ENCODE measurements at regions not wholly inside any gene's neighbourhood (a gene's known extent, or its start where the extent isn't known, plus 50 kb on each side); places are given as distances from the start of the nearest gene placed in this dataset.

DNA sequence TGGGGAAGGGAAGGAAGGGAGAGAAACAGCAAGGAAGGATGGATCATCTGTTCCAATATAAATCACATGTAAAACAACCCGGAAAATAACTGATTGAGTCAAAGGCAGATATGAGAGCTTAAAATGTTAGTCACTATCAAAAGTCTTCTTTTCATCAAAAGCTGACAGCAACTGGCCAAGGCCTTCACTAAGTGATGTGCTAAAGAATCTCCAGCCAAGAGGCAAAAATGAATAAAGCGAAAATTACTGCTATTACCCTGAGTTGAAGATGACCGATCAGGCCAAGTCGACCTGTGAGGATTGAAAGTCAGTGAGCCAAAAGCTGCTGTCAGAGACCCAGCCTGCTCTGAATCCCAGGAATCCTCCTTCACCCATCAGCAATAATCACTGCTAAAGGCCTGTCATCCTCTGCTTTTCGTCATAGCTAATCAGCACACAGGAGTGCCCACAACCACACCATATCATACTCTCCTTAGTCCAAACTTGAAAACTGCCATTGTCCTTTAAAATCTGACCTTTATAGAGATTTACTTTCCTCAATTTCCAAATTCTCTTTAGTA is 736.9 kb downstream of the TLE1 start:
- no peak for DNase-seq (ENCODE audit: extremely low read depth in 1 of 2, low read depth in 1 of 2)

DNA sequence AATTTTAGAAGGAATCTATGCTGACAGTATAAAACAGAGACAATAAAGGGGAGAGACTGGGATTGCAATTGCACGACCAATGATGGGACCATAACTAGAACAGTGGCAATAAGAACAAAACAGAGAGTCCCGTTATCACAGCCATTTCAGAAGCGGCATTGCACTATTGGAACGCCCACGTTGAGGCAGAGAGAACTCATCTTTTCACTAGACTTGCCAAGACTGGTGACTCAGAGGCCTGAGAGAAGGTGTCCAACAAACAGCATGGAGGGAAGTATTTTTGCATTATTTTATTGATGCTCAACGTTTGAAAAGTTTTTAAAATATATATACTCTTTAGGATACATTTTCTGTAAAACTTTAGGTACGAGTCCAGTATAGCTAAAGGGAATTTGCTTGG is 737.7 kb downstream of the TLE1 start:
- no peak for DNase-seq (ENCODE audit: extremely low read depth in 1 of 2, low read depth in 1 of 2)

GRCh38 chr9:80948876-80949275 is 740.5 kb downstream of the TLE1 start:
- no peak for DNase-seq (ENCODE audit: extremely low read depth in 1 of 2, low read depth in 1 of 2)

- no peak for DNase-seq (ENCODE audit: extremely low read depth in 1 of 2, low read depth in 1 of 2)
Measured at GRCh38 chr9:80948066-80948465, 741.3 kb downstream of the TLE1 start.

GRCh38 chr9:80946496-80947170 is 742.7 kb downstream of the TLE1 start:
- DNase-seq (ENCODE audit: extremely low read depth in 1 of 2, low read depth in 1 of 2): no peak

GRCh38 chr9:80945436-80945835 is 743.9 kb downstream of the TLE1 start:
- no peak for DNase-seq (ENCODE audit: extremely low read depth in 1 of 2, low read depth in 1 of 2)

- no peak for DNase-seq (ENCODE audit: extremely low read depth in 1 of 2, low read depth in 1 of 2)
Measured at GRCh38 chr9:80937645-80938044, 751.7 kb downstream of the TLE1 start.

GRCh38 chr9:80934095-80934494 is 755.3 kb downstream of the TLE1 start:
- no peak for DNase-seq (ENCODE audit: extremely low read depth in 1 of 2, low read depth in 1 of 2)

DNA sequence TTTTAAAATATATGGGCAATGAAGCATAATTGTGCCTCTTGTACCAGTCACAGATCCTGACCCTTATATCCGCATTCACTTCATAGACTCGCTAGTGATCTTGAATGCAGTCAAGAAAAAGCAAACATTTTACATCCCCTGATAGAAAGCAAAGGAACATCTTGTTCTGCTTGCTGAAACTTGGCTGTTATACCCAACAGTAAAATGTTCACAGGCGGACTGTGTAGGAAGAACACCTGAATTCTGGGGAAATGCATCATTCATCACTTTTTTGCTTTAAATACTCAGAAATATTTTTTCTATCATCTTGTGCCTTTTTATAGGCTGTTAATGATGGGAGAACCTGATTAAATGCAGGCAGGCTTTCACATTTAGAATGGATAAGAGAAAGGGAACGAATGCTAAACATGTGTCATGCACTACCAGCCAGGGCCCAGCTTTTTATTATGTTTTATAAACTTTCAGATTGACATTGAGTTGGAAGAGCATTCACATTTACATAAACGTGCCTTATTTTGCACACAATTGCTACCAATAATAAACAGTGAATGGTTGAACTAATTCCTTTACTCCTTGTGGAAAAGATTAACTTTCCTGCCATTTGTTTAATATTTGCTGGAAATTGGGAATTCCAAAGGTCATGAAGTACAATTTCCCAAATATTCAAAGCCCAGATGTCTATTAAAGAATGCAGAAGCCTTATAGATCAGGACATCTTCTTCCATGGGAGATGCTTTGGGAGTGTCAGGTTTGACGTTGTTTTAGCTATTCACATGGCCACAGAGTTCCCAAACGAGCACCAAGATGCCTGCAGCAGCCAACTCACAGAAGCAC is 756.2 kb downstream of the TLE1 start:
- no peak for DNase-seq (ENCODE audit: extremely low read depth in 1 of 2, low read depth in 1 of 2)

DNA sequence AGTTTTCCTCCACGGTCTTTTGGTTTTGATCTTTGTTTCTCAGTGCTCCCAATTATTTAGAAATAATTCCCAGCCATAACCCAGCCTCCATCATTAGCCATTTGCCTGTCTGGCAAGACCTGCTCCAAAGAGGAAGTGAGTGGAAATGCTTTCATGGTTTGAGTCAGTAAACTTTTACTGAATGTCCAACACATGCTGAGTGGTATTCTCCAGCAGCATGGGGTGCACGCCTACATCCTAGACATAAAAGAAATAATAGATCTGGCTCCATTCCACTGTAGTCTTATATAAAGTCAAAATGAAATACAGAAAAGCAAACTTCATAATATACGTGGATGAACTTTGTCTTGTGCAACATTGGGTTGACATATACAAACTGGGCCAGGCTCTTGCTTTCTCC is 757.2 kb downstream of the TLE1 start:
- DNase-seq (ENCODE audit: extremely low read depth in 1 of 2, low read depth in 1 of 2): no peak

GRCh38 chr9:80931163-80931562 is 758.2 kb downstream of the TLE1 start:
- DNase-seq (ENCODE audit: extremely low read depth in 1 of 2, low read depth in 1 of 2): no peak

DNA sequence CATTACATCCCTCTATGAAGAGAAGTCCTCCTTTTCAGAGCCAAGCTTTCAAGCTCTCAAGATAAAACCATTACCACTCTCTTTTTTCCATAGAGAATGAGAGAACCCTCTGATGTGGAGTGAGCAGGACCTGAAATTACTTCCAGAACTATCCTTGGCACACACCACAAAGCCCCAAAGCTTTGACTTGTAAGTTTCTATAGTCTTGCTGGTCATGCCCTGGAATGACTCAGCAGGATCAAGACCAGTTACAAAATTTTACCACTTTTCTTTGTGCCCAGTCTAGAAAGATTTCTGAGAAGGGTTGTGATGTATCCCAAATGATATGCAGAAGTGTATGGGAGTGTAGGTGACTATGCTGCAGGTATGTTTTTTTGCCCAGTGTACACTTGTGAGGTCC is 760.6 kb downstream of the TLE1 start:
- no peak for DNase-seq (ENCODE audit: extremely low read depth in 1 of 2, low read depth in 1 of 2)

- DNase-seq (ENCODE audit: extremely low read depth in 1 of 2, low read depth in 1 of 2): no peak
Measured at GRCh38 chr9:80926611-80927010, 762.7 kb downstream of the TLE1 start.

DNA sequence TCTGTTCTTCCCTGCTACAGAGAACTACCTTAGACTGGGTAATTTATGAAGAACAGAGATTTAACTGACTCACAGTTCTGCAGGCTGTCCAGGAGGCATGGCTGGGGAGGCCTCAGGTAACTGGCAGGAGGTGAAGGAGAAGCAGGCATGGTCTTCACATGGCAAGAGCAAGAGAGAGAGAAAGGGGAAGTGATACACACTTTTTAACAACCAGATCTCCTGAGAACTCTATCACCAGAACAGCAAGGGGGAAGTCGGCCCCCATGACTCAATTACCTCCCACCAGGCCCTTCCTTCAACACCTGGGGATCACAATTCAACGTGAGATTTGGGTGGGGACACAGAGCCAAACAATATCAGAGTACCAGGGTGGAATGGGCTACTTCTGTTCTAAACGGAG is 766.8 kb downstream of the TLE1 start:
- no peak for DNase-seq (ENCODE audit: extremely low read depth in 1 of 2, low read depth in 1 of 2)

- DNase-seq (ENCODE audit: extremely low read depth in 1 of 2, low read depth in 1 of 2): no peak
Measured at GRCh38 chr9:80906728-80907127, 782.6 kb downstream of the TLE1 start.

DNA sequence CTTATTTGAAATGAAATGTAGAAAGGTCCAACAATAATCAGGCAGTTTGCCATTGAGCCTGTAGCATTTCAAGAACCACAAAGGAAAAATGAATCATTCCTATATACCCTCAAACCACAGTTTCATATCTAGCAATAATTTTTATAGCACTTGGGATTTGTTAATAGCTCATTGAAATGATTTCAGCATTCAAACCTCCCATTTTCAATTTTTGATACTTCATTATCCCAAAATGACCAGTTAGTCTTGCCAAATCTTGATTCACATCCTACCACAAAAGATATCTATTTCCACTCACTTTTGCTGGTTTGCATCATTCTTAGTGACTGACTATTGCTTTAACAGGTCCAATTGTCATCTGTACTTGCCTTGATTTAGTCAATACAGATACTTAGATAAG is 790.1 kb downstream of the TLE1 start:
- DNase-seq (ENCODE audit: extremely low read depth in 1 of 2, low read depth in 1 of 2): no peak

DNA sequence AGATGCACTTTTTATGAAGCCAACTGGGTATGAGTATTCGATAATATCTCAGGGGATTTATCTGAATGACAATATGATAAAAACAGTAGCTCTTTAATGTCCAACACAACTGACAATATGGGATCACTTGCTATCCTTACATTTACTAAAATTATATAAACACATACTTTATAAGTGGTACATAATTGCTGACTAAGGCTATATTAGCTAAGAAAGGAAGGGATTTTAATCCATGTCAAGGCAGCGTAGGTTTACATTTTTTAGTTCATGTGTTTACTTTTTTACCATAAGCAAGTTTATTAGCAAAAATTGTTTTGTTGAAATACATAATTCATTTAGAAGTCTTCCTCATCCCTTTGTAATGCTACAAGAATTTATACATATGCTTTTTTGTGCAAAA is 796.2 kb downstream of the TLE1 start:
- DNase-seq (ENCODE audit: extremely low read depth in 1 of 2, low read depth in 1 of 2): no peak

DNA sequence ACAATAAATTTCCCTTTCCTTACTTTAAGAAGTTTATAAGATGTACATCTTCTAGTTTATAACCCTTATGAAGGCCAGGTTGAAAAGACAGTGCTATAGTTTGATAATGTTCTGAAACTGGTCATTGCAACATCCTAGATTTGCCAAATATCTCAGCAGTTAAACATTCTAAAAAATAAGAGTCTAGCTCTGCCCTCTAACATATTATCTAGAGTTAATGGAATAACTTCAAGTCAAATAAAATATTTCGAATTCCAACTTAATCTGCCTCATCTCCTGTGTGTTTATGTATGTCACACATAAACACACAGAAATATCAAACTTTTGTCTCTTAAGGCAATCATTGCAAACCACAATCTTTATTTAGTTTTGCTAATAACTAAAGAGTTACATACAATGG is 796.6 kb downstream of the TLE1 start:
- no peak for DNase-seq (ENCODE audit: extremely low read depth in 1 of 2, low read depth in 1 of 2)

- DNase-seq (ENCODE audit: extremely low read depth in 1 of 2, low read depth in 1 of 2): no peak
Measured at GRCh38 chr9:80890124-80890523, 799.2 kb downstream of the TLE1 start.

DNA sequence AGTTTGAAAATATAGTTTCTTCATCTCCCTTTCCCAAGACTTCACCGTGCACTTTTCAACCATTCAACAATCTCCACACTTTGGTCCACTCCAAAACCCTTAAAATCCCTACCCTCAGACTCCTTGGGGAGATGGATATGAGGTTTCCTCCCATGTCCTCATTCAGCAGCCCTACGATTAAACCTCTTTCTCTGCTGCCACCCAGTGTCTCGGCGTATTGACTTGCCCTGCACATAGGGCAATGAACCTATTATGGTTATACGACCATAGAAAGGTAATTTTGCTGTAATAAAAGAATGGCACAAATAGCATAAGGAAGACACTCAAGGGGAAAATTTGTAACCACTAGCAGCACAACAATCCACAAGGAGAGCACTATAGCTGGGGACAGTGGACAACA is 803.5 kb downstream of the TLE1 start:
- DNase-seq (ENCODE audit: extremely low read depth in 1 of 2, low read depth in 1 of 2): no peak

DNA sequence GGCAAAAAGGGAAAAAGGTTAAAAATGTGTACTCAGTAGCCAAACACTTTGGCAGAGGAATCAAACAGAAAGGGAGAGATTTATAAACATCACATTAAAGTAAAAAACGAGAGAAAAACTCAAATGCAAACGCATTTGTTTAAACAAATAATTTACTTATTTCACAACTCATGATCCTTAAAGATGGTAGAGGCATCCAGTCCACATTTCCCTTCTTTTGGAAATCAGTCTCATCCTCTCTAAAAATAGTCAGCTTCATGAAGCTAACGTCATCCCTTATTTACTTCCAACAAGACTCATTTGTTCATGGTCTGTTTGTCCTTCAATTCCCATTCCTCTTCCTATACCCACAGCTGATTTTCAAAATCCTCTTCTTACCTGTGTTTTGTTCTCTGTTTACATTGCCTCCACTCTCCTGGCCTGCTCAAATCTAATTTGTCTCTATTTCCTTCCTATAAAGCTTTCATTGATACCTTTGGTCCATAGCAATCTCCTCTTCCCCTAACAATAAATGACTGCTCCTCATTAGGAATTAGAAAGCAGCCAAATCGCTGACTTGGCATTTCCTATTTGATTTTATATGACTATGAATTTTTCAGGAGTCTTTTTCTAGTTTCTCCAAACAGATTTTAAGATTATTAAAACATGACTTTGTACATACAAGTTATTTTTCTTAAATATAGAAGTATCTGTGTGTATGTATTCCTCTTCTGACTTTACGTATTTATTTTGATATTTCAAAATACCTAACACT is 805.3 kb downstream of the TLE1 start:
- no peak for DNase-seq (ENCODE audit: extremely low read depth in 1 of 2, low read depth in 1 of 2)

- DNase-seq (ENCODE audit: extremely low read depth in 1 of 2, low read depth in 1 of 2): no peak
Measured at GRCh38 chr9:80883426-80883825, 805.9 kb downstream of the TLE1 start.
